Caco-2 (cell line): ENCODE measurements at regions not wholly inside any gene's neighbourhood (a gene's known extent, or its start where the extent isn't known, plus 50 kb on each side); places are given as distances from the start of the nearest gene placed in this dataset.

Experiments
- BruUV-seq: library from RNA; stranded (reverse); fragments of 400-500 nt; replicated peaks from 2 replicates; lab custom pipeline; 2021; lab: Mats Ljungman, UMichigan
- CTCF ChIA-PET: fragments of 300-600 bp; sonication (Branson Sonifier 250); formaldehyde crosslinking; loops from one replicate; lab custom pipeline; 2022; ENCODE audit warnings: antibody characterized with exemption; lab: Charles Lee
- POLR2A ChIA-PET: fragments of 300-600 bp; sonication (Branson Sonifier 250); formaldehyde crosslinking; loops from one replicate; lab custom pipeline; 2022; ENCODE audit warnings: antibody characterized with exemption; lab: Charles Lee
- DNase-seq, 2 experiments: peaks; one replicate each; pipeline versions ENCODE4 v3.0.0 to v3.0.0-alpha.2; 2020 to 2022
- H3K27me3 ChIP-seq: replicated peaks from 2 replicates; pipeline ENCODE4 v1.6.0; 2011; ENCODE audit warnings: low read length; ENCODE audit not compliant: control insufficient read depth, insufficient read depth
- H3K36me3 ChIP-seq: 2 replicates; pipeline ENCODE4 v1.5.1; 2011; ENCODE audit warnings: low read length; ENCODE audit not compliant: control insufficient read depth, insufficient read depth
- H3K4me1 ChIP-seq: fragments of 250-450 bp; sonication (Bioruptor Pico); 2 replicates; pipeline ENCODE4 v1.5.1; 2020; ENCODE audit warnings: mild to moderate bottlenecking
- H3K4me3 ChIP-seq: 2 replicates; pipeline ENCODE4 v1.5.1; 2011; ENCODE audit warnings: low read depth, mild to moderate bottlenecking, control low read depth, low read length
- H3K9me3 ChIP-seq: fragments of 250-450 bp; sonication (Bioruptor Pico); 2 replicates; pipeline ENCODE4 v1.5.1; 2020; ENCODE audit warnings: mild to moderate bottlenecking, moderate library complexity
- H3K27ac Mint-ChIP-seq: one replicate; pipeline ENCODE4 v1.8.0; 2022; ENCODE audit warnings: mixed read lengths; ENCODE audit not compliant: unreplicated experiment
- H3K27me3 Mint-ChIP-seq: one replicate; pipeline ENCODE4 v1.8.0; 2022; ENCODE audit warnings: mixed read lengths; ENCODE audit not compliant: insufficient read depth, unreplicated experiment
- H3K36me3 Mint-ChIP-seq: one replicate; pipeline ENCODE4 v1.8.0; 2022; ENCODE audit warnings: mild to moderate bottlenecking, mixed read lengths; ENCODE audit not compliant: insufficient read depth, unreplicated experiment
- H3K4me1 Mint-ChIP-seq: one replicate; pipeline ENCODE4 v1.8.0; 2022; ENCODE audit warnings: low read depth, mixed read lengths; ENCODE audit not compliant: unreplicated experiment
- H3K4me3 Mint-ChIP-seq: one replicate; pipeline ENCODE4 v1.8.0; 2022; ENCODE audit warnings: mild to moderate bottlenecking, moderate library complexity, mixed read lengths; ENCODE audit not compliant: unreplicated experiment
- H3K9me3 Mint-ChIP-seq: one replicate; pipeline ENCODE4 v1.8.0; 2022; ENCODE audit warnings: mixed read lengths; ENCODE audit not compliant: unreplicated experiment
- CTCF ChIP-seq, 2 experiments: fragments of 200-600 bp in 1 of 2; IDR thresholded peaks; 1 replicate in 1 of 2; 2 replicates in 1 of 2; pipeline versions ENCODE4 v1.5.1 to v1.8.0; 2011 to 2022; ENCODE audit warnings: antibody characterized with exemption in 1 of 2, control low read depth in 1 of 2, inconsistent platforms in 1 of 2, low read depth in 1 of 2, low read length in 1 of 2, mild to moderate bottlenecking in 1 of 2, moderate library complexity in 1 of 2; ENCODE audit not compliant: insufficient read depth in 1 of 2, severe bottlenecking in 1 of 2, unreplicated experiment in 1 of 2
- intact Hi-C: fragments of 100-400 bp; cut with micrococcal nuclease; formaldehyde crosslinking; loops from one replicate; pipeline ENCODE4 v1.10.0; 2022; ENCODE audit not compliant: unreplicated experiment

GRCh38 chr7:110417611-110418010 is 673.3 kb upstream of the LRRN3 start:
- no peaks in the 10 kb centered on the region for H3K36me3 Mint-ChIP-seq
- BruUV-seq, result no TSS peak

GRCh38 chr7:110418659-110419280 is 672.2 kb upstream of the LRRN3 start:
- intact Hi-C loops, result no loop called here
- Mint-ChIP-seq H3K9me3 (no peaks in the 10 kb centered on the region), H3K36me3 (no peaks in the 10 kb centered on the region), H3K27ac (no peak overlapping the region), H3K27me3 (peaks cover 8% of the 10 kb centered on the region), H3K4me1 (no peaks in the 10 kb centered on the region), H3K4me3 (no peak overlapping the region)
- ChIA-PET POLR2A (no interaction called here), CTCF (no interaction called here)
- Histone ChIP-seq H3K27me3 (no peaks in the 10 kb centered on the region), H3K36me3 (no peaks in the 10 kb centered on the region), H3K4me3 (no peak overlapping the region), H3K9me3 (no peaks in the 10 kb centered on the region), H3K4me1 (no peaks in the 10 kb centered on the region)
- DNase-seq, result no peak
- TF ChIP-seq CTCF (IDR thresholded peaks at IDR 0.05; ENCODE audit: insufficient read depth in 1 of 2, low read depth in 1 of 2, low read length in 1 of 2, severe bottlenecking in 1 of 2, unreplicated experiment in 1 of 2), result no peak
- BruUV-seq, result no TSS peak

More at GRCh38 chr7:110417611-110418010, 673.3 kb upstream of the LRRN3 start:
- Histone ChIP-seq H3K4me1 (no peaks in the 10 kb centered on the region), H3K27me3 (no peaks in the 10 kb centered on the region), H3K36me3 (no peaks in the 10 kb centered on the region), H3K4me3 (no peak overlapping the region), H3K9me3 (no peaks in the 10 kb centered on the region)
- Mint-ChIP-seq H3K27me3 (peaks cover 8% of the 10 kb centered on the region), H3K4me1 (no peaks in the 10 kb centered on the region), H3K27ac (no peak overlapping the region), H3K9me3 (no peaks in the 10 kb centered on the region), H3K4me3 (no peak overlapping the region)
- no peak for DNase-seq
- TF ChIP-seq CTCF (IDR thresholded peaks at IDR 0.05; ENCODE audit: insufficient read depth in 1 of 2, low read depth in 1 of 2, low read length in 1 of 2, severe bottlenecking in 1 of 2, unreplicated experiment in 1 of 2), result no peak
- CTCF ChIA-PET, result no interaction called here
- POLR2A ChIA-PET, result no interaction called here
- intact Hi-C loops, result no loop called here

- H3K9me3 Mint-ChIP-seq, result no peaks in the 10 kb centered on the region
- no peak for DNase-seq
- TF ChIP-seq CTCF (IDR thresholded peaks at IDR 0.05; ENCODE audit: insufficient read depth in 1 of 2, low read depth in 1 of 2, low read length in 1 of 2, severe bottlenecking in 1 of 2, unreplicated experiment in 1 of 2), result no peak
- Histone ChIP-seq H3K9me3 (no peaks in the 10 kb centered on the region), H3K4me1 (no peaks in the 10 kb centered on the region), H3K27me3 (no peaks in the 10 kb centered on the region), H3K36me3 (no peaks in the 10 kb centered on the region), H3K4me3 (no peak overlapping the region)
- POLR2A ChIA-PET, result no interaction called here
- H3K27me3 Mint-ChIP-seq, result peaks cover 8% of the 10 kb centered on the region
- H3K36me3 Mint-ChIP-seq, result no peaks in the 10 kb centered on the region
- CTCF ChIA-PET, result interaction anchor here (0.7 kb wide), 1 partner anchor 11 kb away, joined by 3 read pairs; no protein-coding TSS in a partner anchor
- no peaks in the 10 kb centered on the region for H3K4me1 Mint-ChIP-seq
- no TSS peak for BruUV-seq
- H3K4me3 Mint-ChIP-seq, result no peak overlapping the region
- intact Hi-C loops, result no loop called here
- H3K27ac Mint-ChIP-seq, result no peak overlapping the region
Observed at GRCh38 chr7:110420788-110421187, 670.1 kb upstream of the LRRN3 start.
